Kidney (tissue), 10 donors: ENCODE measurements at regions not wholly inside any gene's neighbourhood (a gene's known extent, or its start where the extent isn't known, plus 50 kb on each side); places are given as distances from the start of the nearest gene placed in this dataset.
"Not testable (repeated sequence)": the region's sequence is repeated elsewhere in the genome, so short reads cannot be mapped to it uniquely, and the experiment has no call there.

ENCODE experiments used
- DNase-seq, 5 donors: peaks; one replicate each; pipeline ENCODE4 v3.0.0-alpha.2; 2013 to 2020
- FAIRE-seq: peaks from 2 replicates; lab custom pipeline; 2012; peaks lifted over from hg19 to GRCh38; lab: Jason Lieb, UNC
- H3K27ac ChIP-seq, 2 donors: one replicate each; pipeline ENCODE4 v1.7.0; 2013; ENCODE audit warnings: low read depth in 2 of 2, low read length in 2 of 2, inconsistent platforms in 1 of 2
- H3K27me3 ChIP-seq: one replicate; pipeline ENCODE4 v1.7.1; 2013; ENCODE audit warnings: low read length, inconsistent platforms; ENCODE audit not compliant: control insufficient read depth, insufficient read depth
- H3K36me3 ChIP-seq, 3 donors: one replicate each; pipeline versions ENCODE4 v1.7.0 to v1.7.1; 2013; ENCODE audit warnings: low read length in 3 of 3, control low read depth in 1 of 3, inconsistent platforms in 1 of 3; ENCODE audit not compliant: insufficient read depth in 3 of 3, control insufficient read depth in 2 of 3
- H3K4me1 ChIP-seq, 3 donors: one replicate each; pipeline versions ENCODE4 v1.7.0 to v1.7.1; 2013; ENCODE audit warnings: low read length in 3 of 3, inconsistent platforms in 1 of 3, low read depth in 1 of 3; ENCODE audit not compliant: control insufficient read depth in 2 of 3, insufficient read depth in 2 of 3
- H3K4me3 ChIP-seq, 3 donors: one replicate each; pipeline versions ENCODE4 v1.7.0 to v1.8.1; 2013; ENCODE audit warnings: low read length in 3 of 3, control low read depth in 1 of 3, inconsistent platforms in 1 of 3
- H3K9ac ChIP-seq, 3 donors: one replicate each; pipeline versions ENCODE4 v1.7.0 to v1.7.1; 2013; ENCODE audit warnings: low read length in 3 of 3, control low read depth in 1 of 3, inconsistent platforms in 1 of 3
- H3K9me3 ChIP-seq, 3 donors: one replicate each; pipeline versions ENCODE4 v1.7.0 to v1.7.1; 2013; ENCODE audit warnings: low read length in 3 of 3, control low read depth in 1 of 3, inconsistent platforms in 1 of 3; ENCODE audit not compliant: control insufficient read depth in 2 of 3, insufficient read depth in 1 of 3
- intact Hi-C: fragments of 100-400 bp; cut with DNase I; formaldehyde crosslinking; loops from one replicate; pipeline ENCODE4 v1.11.1; 2022
- donor health status: control.
- donor health status: control.
- donor health status: DM: yes; HTN: yes; CAD: no.
- donor health status: Normal renal cell carcinoma (clear cell type).

GRCh38 chr10:46803082-46803481 lies 108.1 kb upstream of the PTPN20 start:
- DNase-seq, H3K9me3 ChIP-seq, H3K9ac ChIP-seq, H3K36me3 ChIP-seq, FAIRE-seq, H3K27me3 ChIP-seq, H3K4me3 ChIP-seq, H3K27ac ChIP-seq, H3K4me1 ChIP-seq, intact Hi-C loops: not testable (repeated sequence)

DNA sequence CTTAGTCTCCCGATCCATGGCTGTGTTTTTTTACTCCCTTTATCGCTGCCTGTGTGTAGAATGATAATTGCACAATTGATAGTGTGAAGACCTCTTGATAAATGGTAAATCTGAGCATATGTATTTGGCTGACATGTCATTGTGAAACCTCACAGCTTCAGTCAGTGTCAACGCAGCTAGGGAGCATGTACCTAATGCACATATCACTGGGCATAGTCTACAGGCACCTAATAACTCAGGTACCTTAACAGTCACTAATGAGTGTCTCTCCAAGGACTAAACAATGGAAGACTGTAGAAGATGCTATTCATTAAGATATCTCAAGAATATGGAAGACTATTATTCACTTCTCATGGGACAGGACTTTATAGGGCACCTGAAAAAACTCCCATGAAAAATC lies 101.0 kb upstream of the PTPN20 start:
- H3K36me3 ChIP-seq, H3K27me3 ChIP-seq, H3K9me3 ChIP-seq, FAIRE-seq, intact Hi-C loops, H3K9ac ChIP-seq, DNase-seq, H3K4me1 ChIP-seq, H3K4me3 ChIP-seq, H3K27ac ChIP-seq: not testable (repeated sequence)

DNA sequence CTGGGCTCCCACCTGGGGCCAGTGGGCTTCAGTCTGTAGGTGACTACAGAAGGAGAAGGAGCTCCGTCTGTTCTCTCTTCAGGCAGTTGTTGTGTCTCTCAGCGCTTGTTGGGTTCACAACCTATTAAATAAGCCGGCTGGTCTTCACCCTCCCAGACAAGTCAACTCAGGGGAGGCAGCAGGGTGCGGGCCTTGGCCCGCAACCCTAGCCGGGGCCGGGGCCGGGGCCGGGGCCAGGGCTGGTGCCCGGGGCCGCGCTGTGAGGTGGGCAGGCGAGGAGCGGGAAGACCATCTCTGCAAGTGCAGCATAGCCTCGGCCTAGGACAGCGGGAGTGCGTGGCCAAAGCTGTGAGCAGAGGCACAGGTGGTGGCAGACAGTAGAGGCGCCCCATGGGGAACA lies 95.1 kb upstream of the PTPN20 start:
- not testable (repeated sequence) for H3K9me3 ChIP-seq

DNA sequence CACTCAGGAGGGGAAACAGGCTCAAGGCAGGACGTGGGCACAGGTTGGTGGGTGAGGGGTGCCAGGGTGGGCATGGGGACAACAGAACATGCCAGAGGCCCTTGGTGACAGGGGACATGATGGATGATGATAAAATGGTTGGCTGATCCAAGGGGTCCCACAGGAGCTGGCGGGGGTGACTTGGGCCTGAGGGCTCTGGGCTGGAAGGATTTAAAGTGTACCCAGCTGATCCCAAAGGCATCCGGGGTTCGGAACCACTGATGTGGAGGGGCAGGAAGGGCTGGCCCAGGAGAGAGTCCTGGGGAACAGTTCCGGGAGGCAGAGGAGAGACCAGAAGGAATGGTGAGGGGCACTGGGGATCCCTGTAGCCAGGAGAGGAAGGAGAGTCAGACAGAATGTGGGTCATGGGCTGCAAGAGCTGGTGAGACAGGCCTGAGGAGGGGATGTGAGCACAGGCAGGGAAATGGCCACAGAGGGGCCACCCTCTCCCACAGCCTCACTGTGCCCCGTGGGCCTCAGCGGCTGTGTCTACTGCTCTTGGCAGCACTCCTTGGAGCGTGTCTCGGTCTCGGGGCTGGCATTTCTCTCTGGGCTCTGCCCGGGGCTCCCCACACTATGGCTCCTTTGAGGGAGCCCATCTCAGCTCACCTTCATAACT lies 70.7 kb upstream of the PTPN20 start:
- H3K27ac ChIP-seq, intact Hi-C loops, H3K9me3 ChIP-seq, H3K4me3 ChIP-seq, FAIRE-seq, H3K27me3 ChIP-seq, H3K36me3 ChIP-seq, H3K4me1 ChIP-seq, H3K9ac ChIP-seq: not testable (repeated sequence)
- peak in 1 of 5 donors; percentile 52 for DNase-seq

More for the DNA sequence above, 95.1 kb upstream of the PTPN20 start:
- H3K9ac ChIP-seq, H3K27me3 ChIP-seq, intact Hi-C loops, H3K27ac ChIP-seq, H3K36me3 ChIP-seq, H3K4me1 ChIP-seq, DNase-seq, FAIRE-seq, H3K4me3 ChIP-seq: not testable (repeated sequence)

DNA sequence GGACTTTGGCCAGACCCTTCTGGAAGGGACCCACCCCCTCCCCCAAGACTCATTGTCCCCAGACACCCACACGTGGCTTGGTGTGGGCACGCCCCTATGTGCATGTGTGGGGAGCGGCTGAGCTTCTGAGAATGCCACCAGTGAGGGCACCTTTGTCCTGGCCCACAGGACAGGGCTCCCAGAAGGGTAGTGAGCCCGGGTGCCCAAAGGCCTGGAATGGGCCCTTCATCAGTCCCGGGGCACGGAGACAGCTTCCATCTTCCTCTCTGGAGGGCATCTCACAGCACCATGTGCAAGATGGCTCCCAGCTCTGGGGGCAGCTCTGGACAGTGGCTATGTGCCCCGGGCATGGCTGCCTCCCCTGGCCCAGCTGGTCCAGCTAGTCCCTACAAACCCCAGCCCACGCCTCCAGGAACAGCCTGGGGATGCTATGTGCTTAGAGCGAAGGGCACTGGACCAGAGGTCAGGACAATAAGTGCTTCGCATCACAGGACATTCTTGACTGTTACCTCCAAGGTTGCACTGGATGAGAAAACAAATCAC lies 70.1 kb upstream of the PTPN20 start:
- FAIRE-seq, H3K36me3 ChIP-seq, H3K9ac ChIP-seq, H3K27ac ChIP-seq, H3K27me3 ChIP-seq, intact Hi-C loops, H3K4me1 ChIP-seq, H3K9me3 ChIP-seq, H3K4me3 ChIP-seq: not testable (repeated sequence)
- peak in 1 of 5 donors; percentile 28 for DNase-seq

GRCh38 chr10:46845194-46845593 lies 66.0 kb upstream of the PTPN20 start:
- H3K4me1 ChIP-seq, H3K27me3 ChIP-seq, H3K4me3 ChIP-seq, H3K9me3 ChIP-seq, FAIRE-seq, intact Hi-C loops, DNase-seq, H3K36me3 ChIP-seq, H3K27ac ChIP-seq, H3K9ac ChIP-seq: not testable (repeated sequence)

DNA sequence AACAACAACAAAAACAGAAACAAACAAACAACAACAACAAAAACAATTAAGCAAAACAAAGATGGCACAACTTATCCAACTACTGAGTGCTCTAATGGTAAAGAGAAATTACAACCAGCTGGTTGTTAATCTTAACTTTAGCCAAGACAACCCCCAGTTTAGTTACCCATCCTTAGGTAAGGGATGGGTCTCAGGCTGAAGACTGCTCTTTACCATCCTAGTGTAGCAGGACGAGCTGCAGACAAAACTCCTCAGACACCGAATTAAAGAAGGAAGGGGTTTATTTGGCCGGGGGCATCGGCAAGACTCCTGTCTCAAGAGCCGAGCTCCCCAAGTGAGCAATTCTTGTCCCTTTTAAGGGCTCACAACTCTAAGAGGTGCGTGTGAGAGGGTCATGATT lies 65.6 kb upstream of the PTPN20 start:
- H3K27ac ChIP-seq, H3K4me3 ChIP-seq, H3K4me1 ChIP-seq, H3K27me3 ChIP-seq, H3K36me3 ChIP-seq, FAIRE-seq, intact Hi-C loops, H3K9ac ChIP-seq, DNase-seq, H3K9me3 ChIP-seq: not testable (repeated sequence)

- FAIRE-seq, result not testable (repeated sequence)
Measured at GRCh38 chr10:46860753-46861152, 50.5 kb upstream of the PTPN20 start.

More at GRCh38 chr10:46860753-46861152, 50.5 kb upstream of the PTPN20 start:
- H3K4me3 ChIP-seq, H3K27ac ChIP-seq, H3K9me3 ChIP-seq, H3K36me3 ChIP-seq, H3K9ac ChIP-seq, H3K4me1 ChIP-seq, H3K27me3 ChIP-seq, DNase-seq, intact Hi-C loops: not testable (repeated sequence)
